ENCODE measurements at regions not wholly inside any gene's neighbourhood (a gene's known extent, or its start where the extent isn't known, plus 50 kb on each side); places are given as distances from the start of the nearest gene placed in this dataset.
"Not testable (repeated sequence)": the region's sequence is repeated elsewhere in the genome, so short reads cannot be mapped to it uniquely, and the experiment has no call there.

GRCh38 chr2:138879931-138880330 is 99.7 kb upstream of the NXPH2 start:
- DNase-seq (ENCODE audit: low read depth) = no peak
- no peak for TF ChIP-seq CTCF (IDR thresholded peaks at IDR 0.05; ENCODE audit: insufficient read depth, low read depth, low read length)
- no peak overlapping the region for H3K4me3 ChIP-seq (ENCODE audit: low read depth, low read length)

GRCh38 chr2:138877421-138877820 is 97.2 kb upstream of the NXPH2 start:
- TF ChIP-seq CTCF (IDR thresholded peaks at IDR 0.05; ENCODE audit: insufficient read depth, low read depth, low read length) = no peak
- no peak for DNase-seq (ENCODE audit: low read depth)
- H3K4me3 ChIP-seq (ENCODE audit: low read depth, low read length) = no peak overlapping the region

- DNase-seq (ENCODE audit: low read depth) = no peak
- H3K4me3 ChIP-seq (ENCODE audit: low read depth, low read length) = no peak overlapping the region
- no peak for TF ChIP-seq CTCF (IDR thresholded peaks at IDR 0.05; ENCODE audit: insufficient read depth, low read depth, low read length)
Measured at GRCh38 chr2:138874251-138874650, 94.1 kb upstream of the NXPH2 start.

GRCh38 chr2:138872116-138872515 is 91.9 kb upstream of the NXPH2 start:
- not testable (repeated sequence) for H3K4me3 ChIP-seq (ENCODE audit: low read depth, low read length); DNase-seq (ENCODE audit: low read depth)

GRCh38 chr2:138871312-138871711 is 91.1 kb upstream of the NXPH2 start:
- no peak overlapping the region for H3K4me3 ChIP-seq (ENCODE audit: low read depth, low read length)
- TF ChIP-seq CTCF (IDR thresholded peaks at IDR 0.05; ENCODE audit: insufficient read depth, low read depth, low read length) = no peak
- DNase-seq (ENCODE audit: low read depth) = no peak

- TF ChIP-seq CTCF (IDR thresholded peaks at IDR 0.05; ENCODE audit: insufficient read depth, low read depth, low read length) = no peak
Measured at GRCh38 chr2:138867341-138867740, 87.2 kb upstream of the NXPH2 start.

GRCh38 chr2:138866797-138867196 is 86.6 kb upstream of the NXPH2 start:
- H3K4me3 ChIP-seq (ENCODE audit: low read depth, low read length) = no peak overlapping the region
- no peak for DNase-seq (ENCODE audit: low read depth)
- no peak for TF ChIP-seq CTCF (IDR thresholded peaks at IDR 0.05; ENCODE audit: insufficient read depth, low read depth, low read length)

More at GRCh38 chr2:138867341-138867740, 87.2 kb upstream of the NXPH2 start:
- no peak overlapping the region for H3K4me3 ChIP-seq (ENCODE audit: low read depth, low read length)
- DNase-seq (ENCODE audit: low read depth) = no peak
